CD4-positive, alpha-beta T cell treated with Interleukin-17A for 1 hour (primary cell): ENCODE measurements at regions not wholly inside any gene's neighbourhood (a gene's known extent, or its start where the extent isn't known, plus 50 kb on each side); places are given as distances from the start of the nearest gene placed in this dataset.

Source experiments
- DNase-seq: peaks from one replicate; pipeline ENCODE4 v3.0.0-alpha.2; 2020

DNA sequence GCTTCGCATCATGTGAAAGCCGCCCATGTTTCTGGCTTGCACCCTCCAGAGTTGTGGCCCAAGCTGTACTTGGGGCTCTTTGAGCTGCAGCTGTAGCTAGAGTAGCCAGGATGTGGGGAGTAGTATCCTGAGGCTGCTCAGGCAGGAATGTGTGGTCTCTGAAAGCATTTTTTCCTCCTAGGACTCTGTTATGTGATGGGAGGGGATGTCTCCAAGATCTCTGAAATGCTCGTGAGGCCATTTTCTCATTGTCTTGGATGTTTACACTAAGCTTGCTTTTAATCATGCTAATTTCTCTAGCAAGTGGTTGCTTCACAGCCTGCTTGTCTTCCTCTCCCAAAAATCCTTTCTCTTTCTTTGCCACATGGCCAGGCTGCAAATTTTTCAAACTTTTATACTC, 687.6 kb downstream of the DCDC2C start:
- DNase-seq: no peak

DNA sequence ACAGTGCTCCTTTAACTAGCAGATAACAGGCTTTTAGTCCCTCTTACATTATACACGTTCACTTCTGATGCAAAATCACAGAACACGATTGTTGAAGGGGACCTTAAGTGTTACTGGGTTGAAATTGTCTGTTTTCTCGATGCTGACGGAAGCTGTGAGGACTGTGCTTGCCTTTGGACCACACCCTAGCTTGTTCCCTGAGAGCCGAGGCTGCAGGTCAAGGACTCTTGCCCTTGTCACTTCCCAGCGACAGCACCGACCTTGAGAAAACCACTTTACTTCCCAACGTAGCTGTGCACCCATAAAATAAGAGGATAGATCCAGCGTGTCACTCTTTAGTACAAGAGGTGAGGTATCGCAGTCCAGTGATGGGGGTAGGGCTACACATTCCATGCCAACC, 701.0 kb downstream of the DCDC2C start:
- no peak for DNase-seq

DNA sequence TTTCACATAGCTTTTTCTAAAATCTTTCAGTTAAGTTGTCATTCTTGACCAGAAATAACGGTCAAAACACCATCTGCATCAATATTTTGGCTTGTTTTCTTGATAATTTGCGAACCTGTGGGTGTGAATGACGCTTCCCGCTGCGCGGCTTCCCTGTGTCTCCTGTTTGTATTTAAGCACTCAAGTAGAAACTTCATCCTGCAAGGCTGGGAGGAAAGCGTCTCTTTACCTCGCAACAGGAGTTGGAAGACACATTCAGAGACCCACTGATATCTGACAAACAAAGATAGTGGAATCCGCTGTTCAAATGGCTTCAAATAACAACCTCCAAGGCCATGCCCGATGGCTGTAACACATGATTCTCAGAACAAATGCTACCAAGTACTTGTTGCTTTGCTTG, 704.9 kb downstream of the DCDC2C start:
- no peak for DNase-seq

DNA sequence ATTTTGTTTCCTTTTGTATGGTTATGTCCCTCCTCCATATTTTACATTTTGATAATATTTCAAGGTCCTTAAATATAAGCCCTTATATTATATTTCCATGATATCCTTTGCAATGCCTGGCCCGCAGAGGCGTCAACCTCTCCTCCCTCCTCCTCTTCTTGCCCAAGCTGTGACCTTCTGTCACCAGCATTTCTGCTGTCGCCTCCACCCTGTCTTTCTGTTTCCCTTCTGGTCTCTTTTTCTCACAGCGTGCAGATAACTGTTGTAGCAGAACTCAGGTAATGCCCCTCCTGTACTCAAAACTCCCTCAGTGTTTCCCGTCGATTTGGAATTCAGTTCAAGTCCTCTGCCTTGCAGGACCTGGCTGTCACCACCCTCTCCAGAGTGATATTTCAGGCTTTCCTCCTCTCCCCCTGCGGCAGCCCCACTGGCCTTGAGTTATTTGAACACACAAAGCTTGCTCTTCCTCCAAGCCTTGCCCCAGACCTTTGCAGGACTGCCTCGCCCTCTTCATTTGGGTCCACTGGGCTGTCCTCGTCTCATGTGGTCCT, 709.3 kb downstream of the DCDC2C start:
- DNase-seq: no peak

DNA sequence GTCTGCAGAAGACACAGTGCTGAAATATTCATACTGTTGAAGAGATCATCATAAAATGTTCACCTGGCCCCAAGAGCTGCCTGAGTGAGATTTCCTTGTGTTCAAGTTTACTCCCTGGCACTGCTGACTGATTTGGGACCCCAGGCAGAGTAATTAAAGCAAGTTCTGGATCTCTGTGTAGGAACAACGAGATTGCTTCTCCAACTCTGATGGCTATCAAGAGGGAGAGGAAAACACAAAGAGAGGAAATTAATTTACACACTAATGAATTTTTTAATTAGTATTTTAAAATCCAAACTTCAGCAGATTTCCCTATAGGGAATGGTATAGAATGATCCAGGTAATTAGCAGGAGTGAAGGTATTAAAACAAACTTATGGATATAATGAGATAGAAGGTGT, 711.8 kb downstream of the DCDC2C start:
- no peak for DNase-seq

DNA sequence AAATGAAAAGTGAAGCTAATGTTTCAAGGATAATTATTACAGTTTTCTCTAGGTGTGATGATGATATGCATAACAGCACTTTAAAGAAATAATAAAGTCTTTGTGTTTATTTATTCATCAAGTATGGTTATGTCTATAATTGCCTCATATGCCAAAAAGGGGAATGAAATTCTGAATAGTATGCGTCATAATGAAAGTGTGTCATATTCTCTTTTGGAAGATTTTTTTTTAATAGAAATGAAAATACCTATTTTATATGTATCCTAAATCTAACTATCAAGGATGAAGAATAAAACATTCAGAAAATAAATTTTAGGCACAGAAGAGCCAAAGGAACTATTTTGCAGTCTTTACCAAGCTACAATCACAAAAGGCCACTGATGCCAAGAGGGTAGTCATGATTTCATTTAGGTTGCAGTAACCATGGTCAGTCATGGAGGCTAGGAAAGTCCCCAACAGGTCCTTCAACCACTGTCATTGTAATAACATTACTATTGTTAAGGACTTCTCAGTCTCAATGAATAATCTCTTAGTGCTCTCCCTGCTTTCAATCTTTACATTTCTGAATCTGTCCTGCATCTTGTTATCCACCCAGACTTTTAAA, 712.5 kb downstream of the DCDC2C start:
- no peak for DNase-seq

DNA sequence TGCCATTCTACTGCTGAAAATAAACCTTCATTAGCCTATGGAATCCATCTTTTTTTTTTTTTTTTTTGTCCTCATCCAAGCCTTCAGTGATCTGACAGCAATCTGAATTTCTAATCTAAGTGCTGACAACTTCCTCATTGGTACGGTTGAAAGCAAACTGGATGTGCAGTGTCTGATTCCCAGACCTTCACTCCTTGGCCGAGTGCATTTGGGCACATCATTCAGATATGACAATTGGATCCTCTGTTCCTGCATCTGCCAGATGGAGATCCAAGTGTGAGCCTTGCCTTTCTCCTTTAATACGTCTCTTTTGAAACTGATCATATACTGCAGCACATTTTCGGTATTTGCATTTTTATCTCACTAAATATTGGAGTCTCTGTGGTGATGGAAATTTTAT, 713.1 kb downstream of the DCDC2C start:
- no peak for DNase-seq

DNA sequence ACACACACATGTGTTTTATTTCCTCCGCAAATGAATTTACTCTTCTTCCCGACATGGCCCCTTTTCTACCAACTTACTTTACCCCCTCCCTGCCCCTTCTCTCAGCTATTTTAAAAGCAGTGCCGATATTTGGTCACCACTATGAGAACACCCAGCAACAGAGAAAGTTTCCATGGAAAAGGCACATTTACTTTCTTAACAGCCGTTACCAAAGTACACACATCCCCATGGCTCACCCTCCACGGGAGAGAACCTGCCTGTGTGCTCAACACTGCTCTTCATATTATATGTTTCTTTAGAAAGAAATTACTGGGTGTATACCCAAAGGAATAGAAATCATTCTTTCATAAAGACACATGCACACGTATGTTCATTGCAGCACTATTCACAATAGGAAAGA, 714.4 kb downstream of the DCDC2C start:
- DNase-seq: no peak

DNA sequence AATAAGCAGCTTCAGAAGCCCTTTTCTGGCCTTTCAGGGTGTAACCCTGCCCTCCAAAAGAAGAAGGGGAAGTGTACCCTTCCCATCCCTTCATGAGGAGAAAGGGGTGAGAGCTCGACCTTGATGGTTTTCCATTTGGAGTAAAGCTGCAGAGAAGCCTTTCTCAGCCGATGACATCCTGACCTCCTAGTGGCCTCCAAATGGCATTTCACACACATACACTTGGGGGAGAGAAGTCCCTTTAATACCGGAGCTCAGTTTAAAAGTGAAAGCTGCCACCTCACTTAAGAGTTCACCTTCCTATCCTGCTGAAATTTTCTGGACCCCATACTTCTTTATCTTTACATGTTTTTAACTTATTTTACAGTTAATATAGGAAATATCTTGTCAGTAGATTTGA, 716.7 kb downstream of the DCDC2C start:
- no peak for DNase-seq

DNA sequence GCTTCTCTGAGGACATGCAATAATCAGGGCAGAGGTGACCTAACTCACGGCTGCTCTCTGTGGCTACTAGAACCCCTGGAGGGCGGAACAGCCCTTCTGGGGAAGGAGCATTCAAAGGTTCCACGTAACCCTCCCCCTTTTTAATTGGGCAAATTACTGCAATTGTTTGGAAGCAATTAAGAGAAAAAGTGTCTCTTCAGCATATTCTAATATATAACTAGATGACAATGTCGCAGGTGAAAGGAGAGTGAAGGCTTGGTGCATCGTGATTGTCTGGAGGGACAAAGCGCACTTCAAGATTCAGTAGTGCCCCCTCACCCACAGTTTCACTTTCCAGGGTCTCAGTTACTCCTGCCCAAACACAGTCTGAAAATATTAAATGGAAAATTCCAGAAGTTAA, 720.8 kb downstream of the DCDC2C start:
- DNase-seq: no peak

DNA sequence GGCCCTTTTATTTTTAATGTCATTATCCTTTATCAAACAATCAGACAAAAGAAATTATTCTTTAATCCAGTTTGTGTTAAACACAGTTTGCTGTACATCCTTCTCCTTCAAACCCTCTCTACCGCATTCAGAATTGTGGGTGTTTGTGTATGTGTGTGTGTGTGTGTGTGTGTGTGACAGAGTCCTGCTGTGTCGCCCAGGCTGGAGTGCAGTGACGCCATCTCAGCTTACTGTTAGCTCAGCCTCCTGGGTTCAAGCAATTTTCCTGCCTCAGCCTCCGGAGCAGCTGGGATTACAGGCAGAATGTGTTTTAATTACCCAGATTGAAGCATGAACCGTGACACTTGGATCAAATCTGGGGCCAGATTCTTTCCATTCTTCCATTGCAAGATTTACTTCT, 723.7 kb downstream of the DCDC2C start:
- no peak for DNase-seq

DNA sequence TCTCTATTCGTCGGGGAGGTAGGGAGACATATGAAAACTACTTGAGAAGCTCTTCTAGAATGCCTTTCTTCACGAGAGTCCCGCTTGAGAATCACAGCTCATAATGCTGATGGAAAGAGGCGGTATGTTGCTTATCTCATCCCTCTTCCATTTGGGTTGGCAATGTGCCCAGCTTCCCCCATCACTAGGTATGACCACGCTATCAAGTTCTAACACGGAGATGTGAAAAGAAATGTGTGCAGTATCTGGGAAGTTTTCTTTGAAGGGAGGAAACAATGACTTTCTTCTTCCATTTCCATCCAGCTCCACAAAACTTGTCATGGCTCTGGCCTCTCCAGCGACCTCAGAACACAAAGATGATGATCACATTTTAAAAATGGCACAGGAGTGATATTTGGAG, 742.4 kb downstream of the DCDC2C start:
- no peak for DNase-seq

DNA sequence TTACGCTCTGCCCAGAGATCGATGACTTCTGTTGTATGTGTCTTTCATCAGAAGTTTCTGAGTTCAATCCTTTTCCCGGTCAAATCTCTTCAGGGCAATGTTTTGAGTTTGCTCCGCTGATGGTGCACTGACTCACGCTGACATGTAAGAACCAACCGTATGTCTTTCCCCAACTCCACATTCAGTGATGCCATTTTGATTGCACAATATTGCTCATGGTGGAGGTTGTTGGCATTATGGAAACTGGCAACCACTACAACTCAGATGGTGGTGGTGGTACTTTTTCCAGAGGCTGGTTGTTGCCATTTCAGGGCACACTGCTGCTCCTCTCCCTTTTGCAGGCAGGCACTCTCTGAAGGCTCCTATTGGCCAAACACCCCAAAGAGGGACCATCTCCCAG, 751.5 kb downstream of the DCDC2C start:
- DNase-seq: no peak

DNA sequence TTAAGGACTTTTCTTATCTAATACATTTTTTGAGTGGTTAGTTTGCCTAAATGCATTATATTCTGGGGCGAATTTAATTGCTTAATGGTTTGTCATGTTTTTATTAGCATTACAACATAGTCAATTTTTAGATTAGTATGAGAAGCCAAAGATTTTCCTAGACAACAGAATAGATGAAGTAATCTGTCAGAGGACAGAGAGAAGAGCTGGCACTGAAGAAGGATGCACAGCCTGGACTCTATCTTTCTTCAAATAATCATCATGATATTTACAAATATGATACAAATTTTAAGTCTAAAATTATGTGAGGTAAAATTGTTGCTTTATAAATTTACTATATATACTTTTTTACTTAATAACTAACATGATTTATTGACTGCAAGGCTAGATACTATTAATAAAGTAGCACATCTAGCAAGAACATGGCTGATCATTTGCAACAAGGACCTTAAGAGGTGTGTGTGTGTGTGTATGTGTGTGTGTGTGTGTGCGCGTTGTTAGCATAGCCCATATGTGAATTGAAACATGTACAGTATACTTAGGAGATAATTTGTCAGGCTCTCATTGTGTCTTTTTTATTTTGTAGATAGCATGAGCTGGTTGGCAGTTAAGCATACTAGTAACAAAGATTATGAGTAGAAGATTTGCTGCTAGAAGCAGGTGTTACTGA, 752.2 kb downstream of the DCDC2C start:
- no peak for DNase-seq

DNA sequence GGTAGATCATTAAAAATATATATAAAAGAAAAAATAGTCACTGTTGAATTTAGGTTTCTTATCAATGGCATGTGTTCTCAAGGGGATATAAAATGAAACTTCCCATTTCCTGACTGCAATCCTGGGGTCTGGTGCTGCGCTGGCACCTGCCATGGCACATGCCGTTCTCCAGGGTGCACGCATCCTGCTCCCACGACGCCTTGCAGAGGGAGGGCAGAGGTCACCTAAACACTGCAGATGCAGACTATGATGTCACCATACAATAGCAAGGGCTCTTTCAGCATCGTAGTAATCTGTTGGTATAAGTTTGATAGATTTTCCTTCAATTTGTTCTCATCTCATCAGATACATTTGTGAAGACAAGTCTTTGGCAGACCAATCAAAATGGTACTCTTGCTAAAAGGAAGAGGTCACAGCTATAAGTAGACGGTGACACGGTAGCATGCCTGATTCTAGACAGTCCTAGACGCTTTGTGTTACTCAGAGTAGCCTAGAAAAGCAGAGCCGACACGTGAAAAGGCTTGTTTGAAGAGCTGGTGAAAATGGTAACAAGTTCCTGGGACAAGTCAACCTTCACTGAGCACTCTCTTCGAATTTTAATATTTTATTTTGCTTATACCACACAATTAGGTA, 761.4 kb downstream of the DCDC2C start:
- DNase-seq: no peak

DNA sequence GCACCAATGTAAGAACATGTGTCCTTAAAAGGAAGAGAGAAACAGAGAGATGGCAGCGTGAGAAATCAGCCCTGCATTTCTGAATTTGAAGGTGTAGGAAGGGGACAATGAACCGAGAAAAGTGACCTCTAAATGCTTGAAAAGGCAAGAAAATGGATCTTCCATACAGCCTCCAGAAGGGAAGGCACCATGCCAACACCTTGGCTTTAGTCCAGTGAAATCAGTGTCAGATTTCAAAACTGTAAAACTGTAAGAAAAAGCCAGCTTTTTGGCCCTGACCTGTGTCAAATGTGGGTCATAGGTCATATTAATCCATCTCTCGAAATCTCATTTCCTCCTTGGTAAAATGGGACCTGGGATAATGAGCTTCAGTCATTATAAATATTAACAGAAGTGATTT, 762.3 kb downstream of the DCDC2C start:
- DNase-seq: no peak

DNA sequence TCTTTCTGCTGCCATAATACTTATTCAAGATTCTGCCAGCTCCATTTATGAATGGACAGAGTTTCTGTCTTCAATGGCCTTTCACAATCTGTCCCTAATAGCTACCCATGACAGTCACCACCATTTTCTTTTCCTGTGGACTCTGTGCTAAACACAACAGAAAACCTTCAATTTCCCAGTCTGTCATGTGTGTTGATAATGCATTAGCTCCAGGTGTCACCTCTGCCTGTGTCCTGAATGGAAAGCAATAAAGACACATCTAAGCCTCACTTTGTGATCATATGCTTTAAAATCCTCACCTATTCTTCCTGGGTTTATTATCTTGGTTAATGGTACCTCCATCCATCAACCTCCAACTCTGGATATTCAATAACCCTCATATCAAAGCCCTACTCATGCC, 772.2 kb downstream of the DCDC2C start:
- no peak for DNase-seq

DNA sequence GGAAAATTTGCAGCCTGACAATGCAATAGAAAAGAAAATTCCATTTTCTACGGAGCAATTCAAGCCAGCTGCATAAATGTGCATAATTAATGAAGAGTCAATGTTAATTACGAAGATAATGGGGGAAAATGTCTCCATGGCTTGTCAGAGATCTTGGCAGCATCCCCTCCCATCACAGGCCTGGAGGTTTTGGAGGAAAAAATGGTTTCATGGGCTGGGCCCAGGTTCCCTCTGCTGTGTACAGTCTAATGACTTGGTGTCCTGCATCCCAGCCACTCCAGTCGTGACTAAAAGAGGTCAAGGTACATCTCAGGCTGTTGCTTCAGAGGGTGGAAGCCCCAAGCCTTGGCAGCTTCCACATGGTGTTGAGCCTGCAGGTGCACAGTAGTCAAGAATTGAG, 779.7 kb downstream of the DCDC2C start:
- DNase-seq: no peak

DNA sequence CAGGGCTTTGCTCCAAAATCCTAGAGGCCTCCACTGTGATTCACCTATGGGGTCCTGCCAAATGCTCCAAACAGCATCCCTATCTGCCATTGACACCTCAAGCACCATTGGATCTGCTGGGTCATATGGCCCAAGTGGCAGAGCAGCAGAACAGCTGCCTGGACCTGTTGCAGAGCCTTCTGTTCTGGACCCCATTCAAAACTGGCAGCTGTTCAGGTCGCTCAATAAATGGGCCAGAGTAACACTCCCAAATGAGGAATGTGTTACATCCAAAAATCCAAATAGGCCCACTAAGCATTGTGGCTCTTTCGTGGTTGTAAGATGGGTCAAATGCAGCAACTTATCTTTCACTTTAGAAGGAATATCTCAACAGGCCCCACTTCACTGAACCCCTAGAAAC, 783.6 kb downstream of the DCDC2C start:
- DNase-seq: no peak

DNA sequence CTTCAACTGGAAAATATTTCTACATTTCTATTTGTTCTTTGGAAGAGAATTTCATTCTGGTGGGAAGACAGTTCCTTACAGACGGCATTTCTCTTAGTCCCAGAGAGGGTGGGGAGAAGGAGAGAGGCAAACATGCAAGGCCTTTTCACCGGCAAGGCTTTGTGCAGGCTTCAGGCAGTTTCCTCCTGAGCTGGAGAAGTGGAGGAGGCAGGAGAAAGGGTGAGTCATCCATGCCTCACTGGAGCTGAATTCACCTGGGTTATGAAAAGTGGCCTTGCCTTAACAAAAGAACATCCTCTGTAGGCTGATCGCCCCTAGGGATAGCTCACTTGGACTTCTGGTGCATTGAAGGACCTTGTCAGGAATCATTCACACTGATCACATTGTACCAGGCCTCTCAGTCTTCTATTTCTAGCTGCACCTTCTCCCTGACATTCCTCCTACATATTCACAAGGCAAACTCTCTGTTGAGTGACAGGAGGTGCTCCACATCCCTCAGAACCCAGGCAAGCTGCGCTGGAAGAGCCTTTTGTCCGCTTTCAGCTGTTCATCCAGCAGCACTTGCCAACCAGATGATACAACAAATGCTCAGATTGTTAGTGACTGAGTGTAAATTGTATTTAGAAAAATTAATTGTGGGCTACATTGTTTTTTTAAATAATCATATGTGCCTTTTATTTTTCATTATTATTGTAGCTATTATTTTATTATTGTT, 796.1 kb downstream of the DCDC2C start:
- DNase-seq: no peak

DNA sequence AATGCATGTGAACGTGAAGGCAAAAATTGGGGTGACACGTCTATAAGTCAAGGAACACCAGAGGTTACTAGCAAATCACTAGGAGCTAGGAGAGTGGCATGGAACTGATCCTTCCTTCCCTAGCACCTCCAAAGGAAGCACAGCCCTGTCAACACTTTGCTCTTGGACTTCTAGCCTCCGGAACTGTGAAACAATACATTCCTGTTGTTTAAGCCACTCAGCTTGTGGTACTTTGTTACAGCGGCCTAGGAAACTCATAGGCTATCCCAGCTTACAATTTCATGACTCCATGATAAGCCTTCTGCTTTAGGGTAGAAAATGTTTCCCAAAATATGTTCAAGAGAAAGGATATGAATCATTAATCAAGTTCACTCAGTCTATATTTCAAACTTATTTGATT, 798.1 kb downstream of the DCDC2C start:
- no peak for DNase-seq

DNA sequence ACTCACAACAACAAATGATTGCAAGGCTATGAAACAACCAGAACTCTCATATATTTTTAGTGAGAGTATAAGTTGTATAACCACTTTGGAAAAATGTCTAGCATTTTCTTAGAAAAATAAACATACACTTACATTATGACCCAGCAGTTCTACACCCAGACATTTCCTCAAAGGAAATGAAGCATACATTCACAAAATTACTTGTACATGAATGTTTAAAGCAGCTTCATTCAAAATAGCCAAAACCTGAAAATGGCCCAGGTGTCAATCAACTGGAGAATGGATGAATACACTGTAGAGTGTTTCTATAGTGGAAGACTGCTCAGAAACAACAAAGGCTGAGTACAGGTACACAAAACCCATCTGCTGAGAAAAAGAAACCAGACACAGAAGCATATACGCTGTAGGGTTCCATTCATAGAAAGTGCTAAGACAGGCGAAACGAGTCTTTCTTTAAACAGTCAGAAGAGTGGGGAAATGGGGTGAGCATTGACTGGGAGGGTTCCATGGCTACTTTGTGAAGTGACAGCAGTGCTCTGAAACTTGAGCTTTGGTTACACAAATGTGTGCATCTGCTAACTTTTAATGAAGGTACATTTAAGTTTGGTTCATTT, 799.0 kb downstream of the DCDC2C start:
- no peak for DNase-seq

DNA sequence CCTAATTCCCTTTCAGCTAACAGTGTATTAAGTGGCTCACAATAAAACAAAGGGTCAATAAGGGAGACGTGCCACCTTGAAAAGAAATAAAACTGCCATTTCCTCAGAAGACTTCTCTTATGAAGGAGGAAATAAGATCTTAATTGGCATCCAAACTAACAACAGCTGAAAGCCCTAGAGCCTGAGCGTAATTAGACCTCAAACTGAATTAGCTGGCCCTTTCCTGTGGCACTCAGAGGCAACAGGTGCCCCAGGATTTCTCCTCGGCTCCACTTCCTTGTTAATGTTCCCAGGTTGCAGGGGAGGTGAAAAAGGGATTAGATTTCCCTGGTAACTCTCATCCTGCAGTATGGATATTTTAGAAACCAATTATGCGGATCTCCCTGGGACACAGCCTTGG, 804.3 kb downstream of the DCDC2C start:
- no peak for DNase-seq
